ENCODE measurements at regions not wholly inside any gene's neighbourhood (a gene's known extent, or its start where the extent isn't known, plus 50 kb on each side); places are given as distances from the start of the nearest gene placed in this dataset.

DNA sequence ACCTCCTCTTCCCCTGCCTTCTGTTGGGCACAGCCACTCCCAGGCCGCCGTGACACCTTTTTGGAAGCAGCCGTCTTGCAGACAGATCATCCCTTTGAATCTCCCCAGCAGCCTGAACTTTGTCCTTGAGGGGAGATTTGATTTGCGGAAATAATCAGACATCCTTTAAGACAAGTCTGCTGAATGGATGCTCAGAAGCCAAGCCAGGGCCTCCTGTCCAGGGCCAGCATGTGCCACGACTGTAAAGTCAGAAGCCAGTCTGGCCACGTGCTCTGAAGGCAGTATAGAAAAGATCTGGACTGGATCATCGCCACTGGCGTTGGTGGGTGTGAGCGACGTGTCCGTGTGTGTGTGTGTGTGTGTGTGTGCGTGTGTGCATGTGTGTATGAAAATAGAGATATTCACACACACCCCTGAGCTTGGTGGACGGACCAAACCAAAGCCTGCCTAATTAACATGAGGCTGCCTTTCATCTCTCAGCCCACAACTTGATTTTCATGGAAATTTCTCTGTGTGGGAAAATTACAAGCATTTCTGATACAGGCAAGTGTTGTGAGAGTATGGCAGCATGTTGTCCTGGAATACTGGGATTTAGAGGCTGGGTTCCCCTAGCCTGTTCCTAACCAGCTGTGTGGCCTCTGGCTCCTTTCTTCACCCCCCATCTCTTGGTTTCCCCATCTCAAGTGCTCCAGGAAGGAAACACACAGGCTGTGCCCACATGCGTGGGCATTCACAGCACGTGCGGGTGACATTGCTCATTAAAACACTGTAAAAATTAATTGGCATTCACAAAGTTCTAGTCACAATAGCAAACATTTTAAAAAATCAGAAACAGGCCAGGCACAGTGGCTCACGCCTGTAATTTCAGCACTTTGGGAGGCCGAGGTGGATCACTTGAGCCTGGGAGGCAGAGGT, 61.8 kb upstream of the WNT7B start:
- Mint-ChIP-seq H3K27me3 (no peaks in the 10 kb centered on the region), H3K27ac (peak overlapping the region in 1 of 2 donors; percentile 48), H3K9me3 (no peaks in the 10 kb centered on the region), H3K4me3 (no peak overlapping the region), H3K36me3 (no peaks in the 10 kb centered on the region), H3K4me1 (peaks cover 11 to 30% (median 29%) of the 10 kb centered on the region in 3 donors)
- 100% methylated on average over 4 of the region's 18 CpGs for WGBS (ENCODE audit: insufficient coverage)
- ChIA-PET POLR2A (no interaction called here), CTCF (interaction anchor here in 1 of 2 donors (0.6 kb wide), 1 partner anchor 210 kb away, joined by 3 read pairs; no protein-coding TSS in a partner anchor)
- H3K9me3 ChIP-seq: no peaks in the 10 kb centered on the region
- no peak overlapping the region for H3K4me3 ChIP-seq (ENCODE audit: control insufficient read depth in 1 of 2, extremely low read depth in 1 of 2, low read length in 1 of 2)
- ATAC-seq (replicated peaks in 1 of 4): no peak
- H3K27me3 ChIP-seq (replicated peaks in 1 of 2; ENCODE audit: control insufficient read depth in 2 of 2, extremely low read depth in 1 of 2, insufficient read depth in 2 of 2, low read length in 1 of 2): peaks cover 0 to under 1% of the 10 kb centered on the region in 2 experiments
- H3K4me1 ChIP-seq (ENCODE audit: control insufficient read depth in 1 of 2, extremely low read depth in 1 of 2, insufficient read depth in 2 of 2, low read length in 2 of 2): peaks cover 15 to 22% of the 10 kb centered on the region in 2 experiments
- no peaks in the 10 kb centered on the region for H3K36me3 ChIP-seq (ENCODE audit: control insufficient read depth in 2 of 2, extremely low read depth in 1 of 2, insufficient read depth in 1 of 2, low read length in 1 of 2)
- H3K27ac ChIP-seq (ENCODE audit: low read length): no peak overlapping the region
- DNase-seq: no peak

DNA sequence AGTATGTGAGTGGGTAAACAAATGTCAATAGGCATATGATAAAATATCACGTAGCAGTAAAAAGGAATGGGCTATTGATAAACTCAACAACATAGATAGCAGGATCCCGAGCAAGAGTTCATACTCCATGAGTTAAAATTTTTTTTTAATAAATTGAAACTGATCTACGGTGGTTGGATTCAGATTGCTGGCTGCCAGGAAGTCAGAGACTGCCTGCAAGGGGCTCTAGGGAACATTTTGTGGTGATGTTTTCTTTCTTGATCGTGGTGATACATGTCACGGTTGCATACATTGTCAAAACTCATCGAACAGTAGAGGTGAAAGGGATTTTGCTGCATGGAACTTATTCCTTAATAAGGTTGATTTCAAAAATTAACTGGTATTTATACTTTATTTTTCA, 62.6 kb upstream of the WNT7B start:
- ATAC-seq (replicated peaks in 1 of 4): no peak
- Histone ChIP-seq H3K4me3 (ENCODE audit: control insufficient read depth in 1 of 2, extremely low read depth in 1 of 2, low read length in 1 of 2) (no peak overlapping the region), H3K27ac (ENCODE audit: low read length) (no peak overlapping the region), H3K27me3 (replicated peaks in 1 of 2; ENCODE audit: control insufficient read depth in 2 of 2, extremely low read depth in 1 of 2, insufficient read depth in 2 of 2, low read length in 1 of 2) (peaks cover 0 to 7% of the 10 kb centered on the region in 2 experiments), H3K9me3 (no peaks in the 10 kb centered on the region), H3K4me1 (ENCODE audit: control insufficient read depth in 1 of 2, extremely low read depth in 1 of 2, insufficient read depth in 2 of 2, low read length in 2 of 2) (peaks cover 15 to 30% of the 10 kb centered on the region in 2 experiments), H3K36me3 (ENCODE audit: control insufficient read depth in 2 of 2, extremely low read depth in 1 of 2, insufficient read depth in 1 of 2, low read length in 1 of 2) (no peaks in the 10 kb centered on the region)
- H3K4me1 Mint-ChIP-seq: peaks cover 10 to 37% (median 36%) of the 10 kb centered on the region in 3 donors
- no peaks in the 10 kb centered on the region for H3K27me3 Mint-ChIP-seq
- no peaks in the 10 kb centered on the region for H3K36me3 Mint-ChIP-seq
- no peak overlapping the region for H3K4me3 Mint-ChIP-seq
- no peak for DNase-seq
- CTCF ChIA-PET: no interaction called here
- H3K27ac Mint-ChIP-seq: no peak overlapping the region
- POLR2A ChIA-PET: no interaction called here
- H3K9me3 Mint-ChIP-seq: no peaks in the 10 kb centered on the region
- WGBS (ENCODE audit: insufficient coverage): 61% methylated on average over 2 of the region's 6 CpGs

DNA sequence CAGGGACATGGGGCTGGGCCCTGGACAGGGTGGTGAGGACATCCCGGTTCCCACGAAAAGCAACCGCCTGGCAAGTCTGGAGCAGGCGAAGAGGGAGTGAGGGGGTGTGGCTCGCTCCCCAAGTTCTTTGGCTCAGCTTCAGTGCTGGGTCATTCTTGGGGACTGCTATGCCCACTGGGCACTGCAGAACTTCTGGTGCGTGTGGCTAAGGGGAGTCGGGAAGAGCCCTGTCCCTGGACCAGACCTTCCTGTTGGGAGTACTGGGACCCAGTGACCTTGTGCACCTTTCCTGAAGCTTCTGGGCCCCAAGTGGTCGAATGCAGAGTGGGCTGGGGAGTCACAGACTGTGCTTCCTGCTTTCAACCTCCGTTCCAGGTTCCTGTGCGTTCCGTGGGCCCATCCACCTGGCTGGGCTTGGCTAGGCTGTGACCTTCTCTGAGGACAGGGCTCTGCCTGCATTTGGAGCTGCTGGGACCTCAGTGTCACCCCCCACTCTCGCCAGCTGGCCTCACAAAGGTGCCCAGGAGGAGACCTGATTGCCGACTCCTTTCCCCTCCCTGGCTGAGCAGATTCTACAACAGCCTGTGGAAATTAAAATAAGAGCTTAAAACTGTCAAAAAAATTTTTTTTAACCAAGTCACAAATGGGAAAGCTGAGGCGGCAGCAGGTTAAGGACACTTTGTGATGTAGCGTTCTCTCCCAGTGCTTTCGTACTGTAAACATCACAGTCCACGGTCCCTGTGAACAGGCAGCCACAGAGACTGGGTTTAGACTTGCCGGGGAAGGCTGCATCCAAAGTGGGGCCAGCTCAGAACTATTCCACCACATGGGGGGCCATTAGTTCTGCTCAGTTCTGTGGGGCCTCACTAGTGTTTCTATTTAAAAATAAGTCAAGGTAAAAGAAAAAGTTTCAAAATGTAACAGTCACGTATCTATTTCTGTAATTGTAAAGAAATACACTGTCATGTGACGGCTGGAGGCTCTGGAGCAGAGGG, 63.8 kb upstream of the WNT7B start:
- no peaks in the 10 kb centered on the region for H3K36me3 ChIP-seq (ENCODE audit: control insufficient read depth in 2 of 2, extremely low read depth in 1 of 2, insufficient read depth in 1 of 2, low read length in 1 of 2)
- Mint-ChIP-seq H3K4me3 (no peak overlapping the region), H3K9me3 (no peaks in the 10 kb centered on the region), H3K36me3 (no peaks in the 10 kb centered on the region), H3K27me3 (no peaks in the 10 kb centered on the region), H3K4me1 (peaks cover 6 to 35% (median 32%) of the 10 kb centered on the region in 3 donors), H3K27ac (peak overlapping the region in 1 of 2 donors; percentile 16)
- H3K4me1 ChIP-seq (ENCODE audit: control insufficient read depth in 1 of 2, extremely low read depth in 1 of 2, insufficient read depth in 2 of 2, low read length in 2 of 2): peaks cover 7 to 35% of the 10 kb centered on the region in 2 experiments
- H3K27ac ChIP-seq (ENCODE audit: low read length): no peak overlapping the region
- 83% methylated on average over 13 of the region's 20 CpGs for WGBS (ENCODE audit: insufficient coverage)
- DNase-seq (peak in 1 of 35 experiments; percentile 7), ATAC-seq (replicated peaks in 1 of 4) (no peak)
- no peak overlapping the region for H3K4me3 ChIP-seq (ENCODE audit: control insufficient read depth in 1 of 2, extremely low read depth in 1 of 2, low read length in 1 of 2)
- no peaks in the 10 kb centered on the region for H3K9me3 ChIP-seq
- H3K27me3 ChIP-seq (replicated peaks in 1 of 2; ENCODE audit: control insufficient read depth in 2 of 2, extremely low read depth in 1 of 2, insufficient read depth in 2 of 2, low read length in 1 of 2): peaks cover 0 to 14% of the 10 kb centered on the region in 2 experiments
- POLR2A ChIA-PET: no interaction called here
- CTCF ChIA-PET: no interaction called here

DNA sequence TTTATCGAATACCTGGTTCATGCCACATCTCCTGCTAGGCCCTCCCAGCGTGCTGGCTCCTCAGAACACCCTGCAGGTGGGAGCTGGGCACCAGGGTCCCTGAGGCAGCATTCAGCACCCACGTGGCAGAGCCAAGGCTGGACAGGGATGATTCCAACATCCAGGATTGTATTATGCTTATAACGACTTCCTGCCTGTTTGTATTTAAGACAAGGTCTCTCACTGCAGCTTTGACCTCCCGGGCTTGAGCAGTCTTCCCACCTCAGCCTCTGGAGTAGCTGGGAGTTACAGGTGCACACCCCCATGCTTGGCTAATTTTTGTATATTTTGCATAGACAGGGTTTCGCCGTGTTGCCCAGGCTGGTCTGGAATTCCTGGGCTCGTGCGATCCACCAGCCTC, 64.7 kb upstream of the WNT7B start:
- 87% methylated on average over 7 of the region's 9 CpGs for WGBS (ENCODE audit: insufficient coverage)
- CTCF ChIA-PET: no interaction called here
- POLR2A ChIA-PET: no interaction called here

DNA sequence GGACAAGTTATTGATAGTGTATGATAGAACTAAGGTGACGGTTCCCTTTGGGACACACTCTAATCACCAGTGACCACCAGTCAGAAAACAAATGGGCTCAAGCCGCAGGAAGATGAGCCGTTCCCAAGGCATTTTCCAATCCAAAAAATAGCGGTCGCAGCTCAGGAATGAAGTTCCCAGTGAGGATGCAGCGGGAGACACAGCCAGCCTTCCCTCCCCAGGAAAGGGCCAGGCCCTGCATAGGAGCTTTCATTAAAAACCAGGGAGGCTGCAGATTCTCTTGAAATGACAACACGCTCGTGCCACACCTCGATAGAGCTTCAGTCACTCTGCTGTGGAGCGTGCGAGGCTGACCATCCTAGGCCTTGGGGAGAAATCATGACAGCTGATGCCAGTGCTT, 65.8 kb upstream of the WNT7B start:
- DNase-seq (no peak), ATAC-seq (replicated peaks in 1 of 4) (no peak)
- peaks cover 0 to 24% of the 10 kb centered on the region in 2 experiments for H3K4me1 ChIP-seq (ENCODE audit: control insufficient read depth in 1 of 2, extremely low read depth in 1 of 2, insufficient read depth in 2 of 2, low read length in 2 of 2)
- H3K9me3 ChIP-seq: no peaks in the 10 kb centered on the region
- no peak overlapping the region for H3K4me3 ChIP-seq (ENCODE audit: control insufficient read depth in 1 of 2, extremely low read depth in 1 of 2, low read length in 1 of 2)
- peaks cover 0 to 17% of the 10 kb centered on the region in 2 experiments for H3K27me3 ChIP-seq (replicated peaks in 1 of 2; ENCODE audit: control insufficient read depth in 2 of 2, extremely low read depth in 1 of 2, insufficient read depth in 2 of 2, low read length in 1 of 2)
- Mint-ChIP-seq H3K4me3 (no peak overlapping the region), H3K4me1 (peaks cover 6 to 35% (median 26%) of the 10 kb centered on the region in 3 donors), H3K36me3 (no peaks in the 10 kb centered on the region), H3K27ac (no peak overlapping the region), H3K27me3 (no peaks in the 10 kb centered on the region), H3K9me3 (no peaks in the 10 kb centered on the region)
- 100% methylated on average over 4 of the region's 11 CpGs for WGBS (ENCODE audit: insufficient coverage)
- CTCF ChIA-PET: no interaction called here
- H3K36me3 ChIP-seq (ENCODE audit: control insufficient read depth in 2 of 2, extremely low read depth in 1 of 2, insufficient read depth in 1 of 2, low read length in 1 of 2): no peaks in the 10 kb centered on the region
- POLR2A ChIA-PET: no interaction called here
- H3K27ac ChIP-seq (ENCODE audit: low read length): no peak overlapping the region

More for the DNA sequence above, 64.7 kb upstream of the WNT7B start:
- H3K36me3 ChIP-seq (ENCODE audit: control insufficient read depth in 2 of 2, extremely low read depth in 1 of 2, insufficient read depth in 1 of 2, low read length in 1 of 2): no peaks in the 10 kb centered on the region
- H3K4me1 ChIP-seq (ENCODE audit: control insufficient read depth in 1 of 2, extremely low read depth in 1 of 2, insufficient read depth in 2 of 2, low read length in 2 of 2): peaks cover 3 to 31% of the 10 kb centered on the region in 2 experiments
- no peak overlapping the region for H3K4me3 ChIP-seq (ENCODE audit: control insufficient read depth in 1 of 2, extremely low read depth in 1 of 2, low read length in 1 of 2)
- Mint-ChIP-seq H3K36me3 (no peaks in the 10 kb centered on the region), H3K9me3 (no peaks in the 10 kb centered on the region), H3K27me3 (no peaks in the 10 kb centered on the region), H3K4me3 (no peak overlapping the region), H3K4me1 (peaks cover 12 to 39% (median 33%) of the 10 kb centered on the region in 3 donors), H3K27ac (peak overlapping the region in 1 of 2 donors; percentile 16)
- peak in 1 of 35 experiments; percentile 0 for DNase-seq
- peaks cover 0 to 17% of the 10 kb centered on the region in 2 experiments for H3K27me3 ChIP-seq (replicated peaks in 1 of 2; ENCODE audit: control insufficient read depth in 2 of 2, extremely low read depth in 1 of 2, insufficient read depth in 2 of 2, low read length in 1 of 2)
- no peak overlapping the region for H3K27ac ChIP-seq (ENCODE audit: low read length)
- no peaks in the 10 kb centered on the region for H3K9me3 ChIP-seq
- no peak for ATAC-seq (replicated peaks in 1 of 4)

DNA sequence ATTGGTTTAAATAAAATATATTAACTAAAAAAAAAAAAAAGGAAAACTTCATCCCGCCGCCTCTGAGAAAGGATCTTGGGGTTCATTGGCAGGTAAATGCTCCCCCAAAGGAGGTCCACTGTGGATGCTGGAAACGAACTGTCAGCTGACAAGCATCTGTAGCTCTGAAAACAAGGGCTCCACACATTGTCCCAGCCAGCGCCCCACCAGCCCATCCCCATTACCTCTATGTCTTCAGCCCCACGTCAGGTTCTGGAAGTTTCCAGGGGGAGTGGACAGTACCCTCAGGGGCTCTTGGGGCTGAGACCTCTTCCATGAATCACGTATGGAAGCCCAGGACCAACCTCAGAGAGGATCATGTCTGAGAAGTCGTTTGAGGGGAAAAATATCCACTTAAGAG, 66.4 kb upstream of the WNT7B start:
- no peaks in the 10 kb centered on the region for H3K36me3 ChIP-seq (ENCODE audit: control insufficient read depth in 2 of 2, extremely low read depth in 1 of 2, insufficient read depth in 1 of 2, low read length in 1 of 2)
- DNase-seq: peak in 1 of 35 experiments; percentile 8
- H3K4me1 ChIP-seq (ENCODE audit: control insufficient read depth in 1 of 2, extremely low read depth in 1 of 2, insufficient read depth in 2 of 2, low read length in 2 of 2): peaks cover 0 to 24% of the 10 kb centered on the region in 2 experiments
- peaks cover 0 to 17% of the 10 kb centered on the region in 2 experiments for H3K27me3 ChIP-seq (replicated peaks in 1 of 2; ENCODE audit: control insufficient read depth in 2 of 2, extremely low read depth in 1 of 2, insufficient read depth in 2 of 2, low read length in 1 of 2)
- 86% methylated on average over 1 of the region's 7 CpGs for WGBS (ENCODE audit: insufficient coverage)
- ChIA-PET CTCF (no interaction called here), POLR2A (interaction anchor here in 1 of 2 donors (0.6 kb wide), 1 partner anchor 10 kb away, joined by 9 read pairs; no protein-coding TSS in a partner anchor)
- H3K9me3 Mint-ChIP-seq: no peaks in the 10 kb centered on the region
- H3K27ac Mint-ChIP-seq: peak overlapping the region; percentile 93 to 94
- no peaks in the 10 kb centered on the region for H3K36me3 Mint-ChIP-seq
- H3K27ac ChIP-seq (ENCODE audit: low read length): peak overlapping the region; percentile 70
- peak overlapping the region in 1 of 2 donors; percentile 55 for H3K4me3 ChIP-seq (ENCODE audit: control insufficient read depth in 1 of 2, extremely low read depth in 1 of 2, low read length in 1 of 2)
- H3K9me3 ChIP-seq: no peaks in the 10 kb centered on the region
- H3K4me1 Mint-ChIP-seq: peaks cover 6 to 39% (median 26%) of the 10 kb centered on the region in 3 donors
- no peak for ATAC-seq (replicated peaks in 1 of 4)
- H3K4me3 Mint-ChIP-seq: peak overlapping the region; percentile 79 to 85 (median 82)
- H3K27me3 Mint-ChIP-seq: no peaks in the 10 kb centered on the region

Measured in T-cell (primary cell).